Muscle layer of colon (tissue), 2 donors: ENCODE measurements at regions not wholly inside any gene's neighbourhood (a gene's known extent, or its start where the extent isn't known, plus 50 kb on each side); places are given as distances from the start of the nearest gene placed in this dataset.

Experiments
- H3K27ac ChIP-seq: one replicate; pipeline ENCODE4 v1.7.0; 2013; ENCODE audit warnings: low read depth, mild to moderate bottlenecking, low read length, moderate library complexity
- H3K27me3 ChIP-seq, 2 donors: one replicate each; pipeline ENCODE4 v1.7.0; 2013; ENCODE audit warnings: low read length in 2 of 2, mild to moderate bottlenecking in 2 of 2; ENCODE audit not compliant: insufficient read depth in 2 of 2, control insufficient read depth in 1 of 2
- H3K36me3 ChIP-seq: one replicate; pipeline ENCODE4 v1.7.0; 2013; ENCODE audit warnings: mild to moderate bottlenecking, low read length; ENCODE audit not compliant: insufficient read depth
- H3K4me1 ChIP-seq: one replicate; pipeline ENCODE4 v1.7.0; 2013; ENCODE audit warnings: mild to moderate bottlenecking, low read length; ENCODE audit not compliant: insufficient read depth
- H3K4me3 ChIP-seq, 2 donors: one replicate each; pipeline ENCODE4 v1.7.0; 2013; ENCODE audit warnings: low read length in 2 of 2, low read depth in 1 of 2, mild to moderate bottlenecking in 1 of 2, moderate library complexity in 1 of 2
- H3K9ac ChIP-seq: one replicate; pipeline ENCODE4 v1.7.0; 2013; ENCODE audit warnings: low read length
- H3K9me3 ChIP-seq: one replicate; pipeline ENCODE4 v1.7.0; 2013; ENCODE audit warnings: mild to moderate bottlenecking, low read length
- donor health status: abdominal sarcoma.
- donor health status: Adenocarcinoma of cecum.

DNA sequence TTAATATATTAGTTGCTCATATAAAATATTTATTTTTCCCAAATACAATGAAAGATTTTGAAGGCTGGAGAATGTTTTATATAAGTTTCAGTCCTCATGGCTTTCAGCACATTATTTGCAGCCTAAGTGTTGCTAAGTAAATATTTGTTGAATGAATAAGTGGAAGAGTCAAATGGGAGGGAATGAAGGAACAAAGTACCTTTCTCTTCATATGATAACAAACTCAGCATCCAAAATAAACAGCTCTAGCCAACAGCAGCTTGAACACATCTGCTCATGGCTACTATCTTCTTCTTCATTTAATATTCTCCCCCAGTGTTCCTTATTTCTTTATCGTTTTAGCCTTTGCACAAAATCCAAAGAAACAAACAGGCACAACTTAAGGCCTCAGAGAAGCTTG is 385.2 kb upstream of the PIK3C3 start:
- Histone ChIP-seq H3K27ac (no peak overlapping the region), H3K36me3 (no peaks in the 10 kb centered on the region), H3K9ac (no peak overlapping the region), H3K9me3 (no peaks in the 10 kb centered on the region), H3K4me3 (no peak overlapping the region), H3K4me1 (no peaks in the 10 kb centered on the region), H3K27me3 (no peaks in the 10 kb centered on the region)

DNA sequence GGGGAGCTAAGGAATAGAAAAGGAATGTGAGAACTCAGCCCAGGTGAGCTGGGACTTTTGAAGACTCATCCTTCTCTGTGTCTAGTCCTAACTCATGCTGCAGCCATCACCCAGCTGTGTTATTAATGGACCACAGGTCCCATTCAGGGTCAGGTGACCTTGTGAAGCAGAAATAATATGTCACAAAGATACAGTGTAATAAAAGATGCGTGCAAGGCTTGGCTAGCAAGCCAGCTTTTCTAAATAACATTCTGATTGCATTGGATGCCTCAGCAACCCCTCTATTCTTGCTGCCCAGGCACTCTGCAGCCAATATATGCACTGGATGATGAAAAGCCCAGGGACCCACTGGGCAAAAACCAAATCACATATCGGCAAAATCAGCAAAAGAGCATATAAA is 393.1 kb upstream of the PIK3C3 start:
- no peak overlapping the region for H3K4me3 ChIP-seq
- no peaks in the 10 kb centered on the region for H3K27me3 ChIP-seq
- H3K27ac ChIP-seq: no peak overlapping the region
- no peaks in the 10 kb centered on the region for H3K4me1 ChIP-seq
- H3K9me3 ChIP-seq: no peaks in the 10 kb centered on the region
- no peak overlapping the region for H3K9ac ChIP-seq
- no peaks in the 10 kb centered on the region for H3K36me3 ChIP-seq

DNA sequence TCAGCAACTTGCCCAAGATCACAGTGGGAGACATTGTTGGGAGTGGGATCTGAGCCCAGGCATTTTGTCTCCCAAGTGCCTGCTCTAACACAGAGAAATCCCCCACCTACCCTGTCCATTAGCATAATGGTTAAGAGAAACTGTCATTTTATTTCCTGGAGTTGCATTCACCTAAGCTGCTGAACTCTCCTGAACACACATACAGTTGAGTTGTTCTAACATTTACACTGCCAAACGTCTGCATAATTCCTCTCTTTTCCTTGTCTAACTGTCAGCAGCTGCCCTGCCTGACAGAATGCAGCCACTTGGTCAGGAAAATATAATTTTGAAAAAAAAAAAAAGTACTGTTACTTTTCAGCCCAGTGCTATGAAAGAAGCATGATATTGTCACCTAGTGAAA is 396.3 kb upstream of the PIK3C3 start:
- Histone ChIP-seq H3K4me1 (no peaks in the 10 kb centered on the region), H3K36me3 (no peaks in the 10 kb centered on the region), H3K9me3 (no peaks in the 10 kb centered on the region), H3K9ac (no peak overlapping the region), H3K4me3 (no peak overlapping the region), H3K27ac (no peak overlapping the region), H3K27me3 (no peaks in the 10 kb centered on the region)

DNA sequence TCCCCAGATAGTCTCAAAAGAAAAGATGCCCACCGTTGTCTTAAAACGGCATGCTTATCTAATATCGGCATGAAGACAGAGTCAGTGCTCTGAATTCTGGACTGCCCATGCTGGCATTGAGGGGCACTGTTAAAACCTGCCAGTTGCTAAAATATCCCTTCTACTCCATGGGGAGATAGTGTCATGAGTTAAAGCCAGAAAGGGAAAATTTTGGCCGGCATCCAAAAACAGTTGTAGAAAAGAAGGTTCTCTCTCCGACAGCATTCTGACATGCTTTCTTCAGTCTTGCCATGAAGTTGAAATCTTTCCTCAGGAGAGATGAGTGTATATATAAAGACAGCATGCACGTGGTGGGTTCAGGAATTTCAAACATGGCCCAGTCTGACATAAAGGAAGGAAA is 401.3 kb upstream of the PIK3C3 start:
- no peaks in the 10 kb centered on the region for H3K4me1 ChIP-seq
- no peaks in the 10 kb centered on the region for H3K9me3 ChIP-seq
- H3K27me3 ChIP-seq: no peaks in the 10 kb centered on the region
- H3K27ac ChIP-seq: no peak overlapping the region
- H3K36me3 ChIP-seq: no peaks in the 10 kb centered on the region
- H3K9ac ChIP-seq: no peak overlapping the region
- no peak overlapping the region for H3K4me3 ChIP-seq

DNA sequence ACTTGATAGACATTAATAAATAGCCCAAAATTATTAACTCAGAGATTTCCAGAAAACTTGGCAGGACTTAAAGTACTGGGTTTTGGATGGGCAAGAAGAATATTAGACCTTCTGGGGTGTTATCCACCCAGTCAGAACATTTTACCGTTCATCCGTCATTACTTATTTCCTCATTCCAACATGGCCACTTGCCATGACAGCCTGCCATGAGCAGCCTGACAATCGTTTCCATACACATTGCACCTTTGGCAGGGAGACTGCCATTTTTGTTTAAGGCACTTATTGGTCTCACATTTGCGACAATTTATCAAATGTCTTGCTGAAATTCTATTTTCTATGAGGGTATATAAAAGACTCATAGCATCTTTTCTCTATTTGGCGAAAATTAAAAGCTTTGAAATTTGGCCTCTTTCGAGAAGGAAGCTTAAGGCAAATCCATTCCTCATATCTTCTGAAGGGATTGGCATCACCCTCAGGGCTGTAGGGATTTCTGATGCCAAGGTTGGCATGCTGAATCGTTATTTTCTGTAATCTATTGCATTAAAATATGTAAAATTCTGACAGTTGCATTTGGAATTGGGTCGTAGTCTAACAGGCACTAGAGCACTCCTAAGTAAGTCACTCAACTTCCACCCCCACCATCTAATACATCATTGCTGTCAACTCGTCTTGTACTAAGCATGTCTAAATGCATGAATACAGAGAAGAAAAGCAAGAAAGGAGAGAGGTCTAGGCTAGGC is 406.3 kb upstream of the PIK3C3 start:
- Histone ChIP-seq H3K27ac (no peak overlapping the region), H3K27me3 (no peaks in the 10 kb centered on the region), H3K4me3 (no peak overlapping the region), H3K9ac (no peak overlapping the region), H3K36me3 (no peaks in the 10 kb centered on the region), H3K9me3 (no peaks in the 10 kb centered on the region), H3K4me1 (no peaks in the 10 kb centered on the region)

DNA sequence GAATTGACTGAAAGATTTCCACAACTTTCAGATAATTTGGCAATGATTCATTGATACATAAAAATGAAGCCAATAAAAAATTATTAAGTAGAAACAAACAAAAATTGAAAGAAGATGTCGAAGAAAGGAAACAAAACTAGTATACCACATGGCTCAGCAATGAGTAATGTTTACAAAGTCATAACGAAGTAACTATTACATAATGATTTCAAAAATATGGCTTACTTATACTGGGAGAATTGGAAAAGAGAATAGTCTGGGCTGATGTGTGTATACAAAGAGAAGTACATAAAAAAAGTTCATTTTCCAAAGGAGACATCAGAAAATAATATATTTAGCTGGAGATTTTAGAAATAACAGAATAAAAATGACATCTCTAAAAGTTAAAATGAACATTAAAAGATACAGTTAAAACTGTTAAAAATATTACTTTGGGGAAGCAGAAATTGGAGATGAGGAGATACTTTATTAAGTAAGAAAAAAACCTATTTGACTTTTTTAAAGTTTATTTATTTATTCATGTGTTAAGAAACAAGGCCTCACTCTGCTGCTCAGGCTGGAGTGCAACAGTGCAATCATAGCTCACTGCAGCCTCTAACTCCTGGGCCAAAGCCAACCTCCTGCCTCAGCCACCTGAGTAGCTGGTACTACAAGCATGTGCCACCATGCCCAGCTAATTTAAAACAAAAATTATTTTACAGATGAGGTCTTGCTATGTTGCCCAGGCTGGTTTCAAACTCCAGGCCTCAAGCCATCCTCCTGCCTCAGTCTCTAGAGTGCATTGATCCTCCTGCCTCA is 409.7 kb upstream of the PIK3C3 start:
- Histone ChIP-seq H3K4me3 (no peak overlapping the region), H3K9ac (no peak overlapping the region), H3K27ac (no peak overlapping the region), H3K36me3 (no peaks in the 10 kb centered on the region), H3K9me3 (no peaks in the 10 kb centered on the region), H3K27me3 (no peaks in the 10 kb centered on the region), H3K4me1 (no peaks in the 10 kb centered on the region)

DNA sequence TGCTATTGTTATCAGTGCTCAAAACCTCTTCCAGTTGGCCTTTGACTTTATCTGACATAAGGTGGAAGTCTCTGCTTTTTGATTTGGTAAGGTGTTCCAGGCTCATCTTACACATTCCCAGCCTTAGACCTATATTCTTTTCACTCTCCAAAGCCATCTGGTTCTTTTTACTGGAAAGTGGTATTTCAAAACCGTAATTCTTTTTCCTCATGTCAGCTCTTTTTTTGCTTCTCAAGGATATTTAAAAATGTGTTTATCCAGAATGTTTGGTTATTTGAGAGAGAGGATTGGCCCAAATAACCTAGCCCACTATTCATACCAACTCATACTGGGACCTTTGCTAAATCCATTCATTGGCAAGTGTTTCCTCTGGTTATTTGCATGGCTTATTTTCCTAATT is 411.2 kb upstream of the PIK3C3 start:
- H3K27ac ChIP-seq: no peak overlapping the region
- H3K9me3 ChIP-seq: no peaks in the 10 kb centered on the region
- no peaks in the 10 kb centered on the region for H3K4me1 ChIP-seq
- no peaks in the 10 kb centered on the region for H3K27me3 ChIP-seq
- no peaks in the 10 kb centered on the region for H3K36me3 ChIP-seq
- no peak overlapping the region for H3K9ac ChIP-seq
- no peak overlapping the region for H3K4me3 ChIP-seq

DNA sequence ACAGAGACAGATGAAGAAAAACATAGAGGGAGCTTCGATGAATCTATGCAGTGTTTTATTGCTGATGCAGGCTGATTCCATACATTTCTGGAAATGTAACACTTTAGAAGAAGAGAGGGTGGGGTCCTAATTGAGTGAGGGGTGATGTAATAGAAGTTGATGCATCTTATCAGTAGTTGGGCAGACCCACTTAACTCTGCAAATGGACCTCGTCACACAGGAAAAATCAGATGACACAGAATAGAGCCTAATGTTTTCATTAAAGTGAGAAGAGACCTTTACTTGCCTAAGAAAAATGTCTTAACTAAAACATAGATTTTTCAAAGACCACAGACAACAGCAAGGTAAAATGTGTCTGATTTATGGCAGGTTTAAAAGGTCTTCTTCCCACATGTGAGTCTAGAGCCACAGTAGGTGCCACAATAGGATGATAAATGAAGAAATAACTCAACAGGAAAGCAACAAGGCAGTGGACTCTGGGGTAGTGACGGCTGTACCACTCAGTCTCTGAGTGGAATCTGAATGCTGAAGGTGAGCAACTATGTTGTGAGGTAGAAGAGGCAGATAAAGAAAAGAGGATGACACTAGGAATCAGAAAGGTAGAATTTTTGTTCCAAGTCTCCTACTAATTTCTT is 414.7 kb upstream of the PIK3C3 start:
- Histone ChIP-seq H3K4me1 (no peaks in the 10 kb centered on the region), H3K9me3 (no peaks in the 10 kb centered on the region), H3K4me3 (no peak overlapping the region), H3K27ac (no peak overlapping the region), H3K36me3 (no peaks in the 10 kb centered on the region), H3K9ac (no peak overlapping the region), H3K27me3 (no peaks in the 10 kb centered on the region)

DNA sequence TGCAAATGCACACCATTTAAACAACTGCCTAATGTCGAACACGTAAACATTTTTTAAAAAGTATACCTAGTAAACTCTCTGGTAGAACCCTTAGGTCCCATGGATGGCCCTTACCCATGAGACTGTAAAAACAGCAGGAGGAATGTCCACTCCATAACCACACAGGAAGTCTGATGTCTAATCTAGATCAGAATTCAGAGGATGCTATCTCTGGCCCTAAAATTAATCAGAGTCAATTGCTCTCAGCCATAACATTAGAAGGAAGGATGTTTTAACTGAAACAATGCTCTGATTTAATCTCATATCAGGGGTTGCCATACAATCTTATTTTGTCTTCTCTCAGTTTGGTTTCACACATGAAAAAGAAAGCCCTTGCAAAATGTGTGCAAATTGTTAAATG is 416.3 kb upstream of the PIK3C3 start:
- Histone ChIP-seq H3K36me3 (no peaks in the 10 kb centered on the region), H3K27me3 (no peaks in the 10 kb centered on the region), H3K9ac (no peak overlapping the region), H3K9me3 (no peaks in the 10 kb centered on the region), H3K4me1 (no peaks in the 10 kb centered on the region), H3K4me3 (no peak overlapping the region), H3K27ac (no peak overlapping the region)

DNA sequence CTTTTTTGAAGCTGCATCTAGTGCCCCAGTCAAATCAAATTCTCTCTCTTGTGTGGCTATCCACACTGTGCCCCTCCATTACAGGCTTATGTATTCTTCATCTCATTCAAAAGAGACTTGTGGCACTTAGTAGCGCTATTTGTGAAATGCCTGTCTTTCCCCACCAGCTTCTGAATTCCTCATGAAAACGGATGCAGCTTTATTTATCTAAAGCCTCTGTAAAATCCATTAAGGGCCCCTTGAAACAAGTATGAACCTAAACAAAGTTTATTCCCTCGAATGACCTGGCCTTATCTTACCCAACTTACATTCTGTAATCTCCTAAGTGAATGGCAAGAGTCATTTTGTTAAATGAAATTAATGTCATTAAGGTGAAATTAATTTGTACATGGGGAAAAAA is 417.4 kb upstream of the PIK3C3 start:
- Histone ChIP-seq H3K9me3 (no peaks in the 10 kb centered on the region), H3K27me3 (no peaks in the 10 kb centered on the region), H3K27ac (no peak overlapping the region), H3K4me1 (no peaks in the 10 kb centered on the region), H3K4me3 (no peak overlapping the region), H3K9ac (no peak overlapping the region), H3K36me3 (no peaks in the 10 kb centered on the region)

DNA sequence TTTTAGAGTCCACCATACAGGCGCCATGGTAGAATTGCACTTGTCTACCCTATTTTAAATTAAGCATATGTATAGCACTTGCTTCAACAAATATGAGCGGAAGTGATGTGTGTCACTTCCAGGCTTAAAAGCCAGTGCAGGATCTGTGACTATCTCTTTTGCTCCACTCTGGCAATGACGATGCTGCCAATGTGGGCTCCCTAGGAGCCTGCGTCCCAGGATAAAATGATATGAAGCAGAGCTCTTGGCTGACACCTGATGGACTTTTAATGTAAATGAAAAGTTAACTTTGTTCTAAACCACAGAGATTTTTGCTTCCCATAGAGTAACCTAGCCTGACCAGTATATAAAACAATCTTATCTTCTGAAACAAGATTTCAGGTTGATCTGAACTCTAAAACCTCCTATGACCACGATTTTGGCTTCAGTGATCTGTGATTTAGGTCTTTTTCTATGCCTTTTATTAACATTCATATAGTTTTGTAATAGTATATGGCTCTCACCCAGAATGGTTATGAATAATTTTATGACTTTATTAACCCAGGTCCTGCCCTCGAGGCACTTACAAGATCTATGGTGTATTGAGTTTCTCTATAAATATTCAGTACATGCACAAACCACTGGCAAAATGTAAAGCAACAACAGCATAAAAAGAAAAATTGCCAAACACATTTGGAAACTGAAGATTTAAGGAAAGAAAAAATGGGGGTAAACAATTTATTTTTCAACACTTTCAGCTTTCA is 422.5 kb upstream of the PIK3C3 start:
- Histone ChIP-seq H3K9me3 (no peaks in the 10 kb centered on the region), H3K27ac (no peak overlapping the region), H3K36me3 (no peaks in the 10 kb centered on the region), H3K4me3 (no peak overlapping the region), H3K4me1 (no peaks in the 10 kb centered on the region), H3K9ac (no peak overlapping the region), H3K27me3 (no peaks in the 10 kb centered on the region)
